Prostate gland (tissue), 2 donors: ENCODE measurements at regions not wholly inside any gene's neighbourhood (a gene's known extent, or its start where the extent isn't known, plus 50 kb on each side); places are given as distances from the start of the nearest gene placed in this dataset.

Experiments
- CTCF ChIP-seq, 4 experiments: fragments of 200-600 bp in 2 of 4; fragments of 450-650 bp in 2 of 4; sonication (generic) in 2 of 4; IDR thresholded peaks; 1 replicate in 3 of 4; 2 replicates in 1 of 4; pipeline ENCODE4 v1.5.1; 2016 to 2019; ENCODE audit warnings: antibody characterized with exemption in 4 of 4, mild to moderate bottlenecking in 2 of 4, moderate library complexity in 2 of 4
- POLR2A ChIP-seq: fragments of 450-650 bp; IDR thresholded peaks from one replicate; pipeline ENCODE4 v1.6.1; 2016; ENCODE audit warnings: antibody characterized with exemption, mild to moderate bottlenecking

GRCh38 chr10:118950997-118951637, 78.4 kb upstream of the NANOS1 start:
- TF ChIP-seq CTCF (IDR thresholded peaks at IDR 0.05) (no peak), POLR2A (no peak)
